Chondrocyte (in vitro differentiated cells): ENCODE measurements at regions not wholly inside any gene's neighbourhood (a gene's known extent, or its start where the extent isn't known, plus 50 kb on each side); places are given as distances from the start of the nearest gene placed in this dataset.

Experiments used
- DNase-seq: peaks from one replicate; pipeline ENCODE4 v3.0.0; 2021; ENCODE audit warnings: mixed read lengths, low spot score
- H3K27ac Mint-ChIP-seq: one replicate; pipeline ENCODE4 v1.8.0; 2021; ENCODE audit warnings: mild to moderate bottlenecking, moderate library complexity, mixed read lengths; ENCODE audit not compliant: unreplicated experiment
- H3K27me3 Mint-ChIP-seq: 2 replicates; pipeline ENCODE4 v1.8.0; 2021; ENCODE audit warnings: low read depth, mixed read lengths
- H3K36me3 Mint-ChIP-seq: 2 replicates; pipeline ENCODE4 v1.8.0; 2021; ENCODE audit warnings: low read depth, mixed read lengths
- H3K4me1 Mint-ChIP-seq: 2 replicates; pipeline ENCODE4 v1.8.0; 2021; ENCODE audit warnings: low read depth, mild to moderate bottlenecking, mixed read lengths
- H3K4me3 Mint-ChIP-seq: one replicate; pipeline ENCODE4 v1.8.0; 2021; ENCODE audit warnings: mild to moderate bottlenecking, moderate library complexity, mixed read lengths; ENCODE audit not compliant: unreplicated experiment
- H3K9me3 Mint-ChIP-seq: 2 replicates; pipeline ENCODE4 v1.8.0; 2021; ENCODE audit warnings: low read depth, mixed read lengths
- CTCF ChIP-seq: fragments of 200-600 bp; sonication (generic); IDR thresholded peaks from 2 replicates; pipeline ENCODE4 v1.5.0; 2021; ENCODE audit warnings: antibody characterized with exemption, mild to moderate bottlenecking, moderate library complexity

- Mint-ChIP-seq H3K4me3 (no peak overlapping the region), H3K4me1 (no peaks in the 10 kb centered on the region), H3K27me3 (peaks cover 11% of the 10 kb centered on the region), H3K9me3 (peaks cover 3% of the 10 kb centered on the region), H3K27ac (no peak overlapping the region), H3K36me3 (no peaks in the 10 kb centered on the region)
- no peak for TF ChIP-seq CTCF
- no peak for DNase-seq
These were observed 251.7 kb downstream of the HNMT start for GRCh38 chr2:138215958-138216357.

GRCh38 chr2:138217975-138218374, 253.7 kb downstream of the HNMT start:
- TF ChIP-seq CTCF: no peak
- Mint-ChIP-seq H3K4me3 (no peak overlapping the region), H3K4me1 (no peaks in the 10 kb centered on the region), H3K9me3 (peaks cover 3% of the 10 kb centered on the region), H3K36me3 (peaks cover 1% of the 10 kb centered on the region), H3K27me3 (peaks cover 18% of the 10 kb centered on the region), H3K27ac (no peak overlapping the region)
- DNase-seq: no peak

GRCh38 chr2:138218397-138218796, 254.1 kb downstream of the HNMT start:
- no peak overlapping the region for H3K27ac Mint-ChIP-seq
- no peak for DNase-seq
- no peaks in the 10 kb centered on the region for H3K4me1 Mint-ChIP-seq
- peaks cover 3% of the 10 kb centered on the region for H3K9me3 Mint-ChIP-seq
- peaks cover 18% of the 10 kb centered on the region for H3K27me3 Mint-ChIP-seq
- peaks cover 1% of the 10 kb centered on the region for H3K36me3 Mint-ChIP-seq
- no peak overlapping the region for H3K4me3 Mint-ChIP-seq
- TF ChIP-seq CTCF: no peak

GRCh38 chr2:138219961-138220360, 255.7 kb downstream of the HNMT start:
- peaks cover 1% of the 10 kb centered on the region for H3K36me3 Mint-ChIP-seq
- peaks cover 3% of the 10 kb centered on the region for H3K9me3 Mint-ChIP-seq

GRCh38 chr2:138221358-138221757, 257.1 kb downstream of the HNMT start:
- Mint-ChIP-seq H3K4me1 (no peaks in the 10 kb centered on the region), H3K9me3 (peaks cover 3% of the 10 kb centered on the region), H3K27ac (no peak overlapping the region), H3K4me3 (no peak overlapping the region), H3K27me3 (peaks cover 23% of the 10 kb centered on the region), H3K36me3 (peaks cover 1% of the 10 kb centered on the region)
- no peak for DNase-seq
- TF ChIP-seq CTCF: no peak

More at GRCh38 chr2:138219961-138220360, 255.7 kb downstream of the HNMT start:
- Mint-ChIP-seq H3K27me3 (peaks cover 23% of the 10 kb centered on the region), H3K4me1 (no peaks in the 10 kb centered on the region), H3K4me3 (no peak overlapping the region), H3K27ac (no peak overlapping the region)
- DNase-seq: no peak
- TF ChIP-seq CTCF: no peak
